Neural progenitor cell (in vitro differentiated cells): ENCODE measurements at regions not wholly inside any gene's neighbourhood (a gene's known extent, or its start where the extent isn't known, plus 50 kb on each side); places are given as distances from the start of the nearest gene placed in this dataset.

ENCODE experiments used
- CTCF ChIP-seq: fragments of 200-600 bp; sonication (generic); IDR thresholded peaks from 2 replicates; pipeline ENCODE4 v1.5.1; 2017; ENCODE audit warnings: antibody characterized with exemption, mild to moderate bottlenecking
- EZH2 ChIP-seq: fragments of 200-600 bp; sonication (generic); IDR thresholded peaks from 2 replicates; pipeline ENCODE4 v1.6.1; 2017; ENCODE audit warnings: antibody characterized with exemption, mild to moderate bottlenecking, moderate library complexity
- EZH2phosphoT487 ChIP-seq: fragments of 200-600 bp; sonication (generic); IDR thresholded peaks from 2 replicates; pipeline ENCODE4 v1.6.1; 2017; ENCODE audit warnings: antibody characterized with exemption

GRCh38 chr18:53701697-53702096 is 522.8 kb downstream of the MBD2 start:
- no peak for TF ChIP-seq CTCF
- no peak for TF ChIP-seq EZH2
- no peak for TF ChIP-seq EZH2phosphoT487
